ENCODE measurements at regions not wholly inside any gene's neighbourhood (a gene's known extent, or its start where the extent isn't known, plus 50 kb on each side); places are given as distances from the start of the nearest gene placed in this dataset.
"Not testable (repeated sequence)": the region's sequence is repeated elsewhere in the genome, so short reads cannot be mapped to it uniquely, and the experiment has no call there.

DNA sequence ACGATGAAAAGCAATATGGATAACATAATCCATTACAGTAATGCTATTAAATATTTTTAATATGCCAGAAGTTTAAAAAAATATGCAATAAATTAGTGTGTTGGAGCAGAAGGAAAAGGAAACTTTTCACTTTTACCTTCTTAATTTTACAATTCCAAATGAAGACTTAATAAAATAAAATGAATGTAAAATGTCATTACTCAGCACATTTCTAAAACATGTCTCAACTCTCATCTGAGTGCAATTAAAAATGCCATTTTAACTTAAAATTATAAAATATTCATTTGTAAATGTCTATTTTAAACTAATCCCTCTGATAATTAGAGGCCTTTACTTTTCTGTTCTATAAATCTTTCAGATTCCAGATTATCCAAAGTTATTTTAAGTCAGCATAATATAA, 733.4 kb downstream of the DNAH5 start:
- TF ChIP-seq, protein P1, sequence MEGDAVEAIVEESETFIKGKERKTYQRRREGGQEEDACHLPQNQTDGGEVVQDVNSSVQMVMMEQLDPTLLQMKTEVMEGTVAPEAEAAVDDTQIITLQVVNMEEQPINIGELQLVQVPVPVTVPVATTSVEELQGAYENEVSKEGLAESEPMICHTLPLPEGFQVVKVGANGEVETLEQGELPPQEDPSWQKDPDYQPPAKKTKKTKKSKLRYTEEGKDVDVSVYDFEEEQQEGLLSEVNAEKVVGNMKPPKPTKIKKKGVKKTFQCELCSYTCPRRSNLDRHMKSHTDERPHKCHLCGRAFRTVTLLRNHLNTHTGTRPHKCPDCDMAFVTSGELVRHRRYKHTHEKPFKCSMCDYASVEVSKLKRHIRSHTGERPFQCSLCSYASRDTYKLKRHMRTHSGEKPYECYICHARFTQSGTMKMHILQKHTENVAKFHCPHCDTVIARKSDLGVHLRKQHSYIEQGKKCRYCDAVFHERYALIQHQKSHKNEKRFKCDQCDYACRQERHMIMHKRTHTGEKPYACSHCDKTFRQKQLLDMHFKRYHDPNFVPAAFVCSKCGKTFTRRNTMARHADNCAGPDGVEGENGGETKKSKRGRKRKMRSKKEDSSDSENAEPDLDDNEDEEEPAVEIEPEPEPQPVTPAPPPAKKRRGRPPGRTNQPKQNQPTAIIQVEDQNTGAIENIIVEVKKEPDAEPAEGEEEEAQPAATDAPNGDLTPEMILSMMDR (IDR thresholded peaks at IDR 0.05) = no peak
- no peak for TF ChIP-seq POLR2AphosphoS5 (IDR thresholded peaks at IDR 0.05)
- TF ChIP-seq POLR2A (IDR thresholded peaks at IDR 0.05; ENCODE audit: low read depth) = no peak
- no peak for TF ChIP-seq EP300 (IDR thresholded peaks at IDR 0.05)
- WGBS = 86% methylated on average over 1 of the region's 1 CpG

GRCh38 chr5:13207112-13207511, 737.4 kb downstream of the DNAH5 start:
- Histone ChIP-seq H3K27ac (replicated peaks in 1 of 4) (no peak overlapping the region), H3K36me3 (no peaks in the 10 kb centered on the region), H3K9me3 (peaks cover 0 to 10% (median 7%) of the 10 kb centered on the region in 4 donors), H3K27me3 (no peaks in the 10 kb centered on the region), H3K4me1 (no peaks in the 10 kb centered on the region), H3K4me3 (no peak overlapping the region)
- TF ChIP-seq, protein P1 (IDR thresholded peaks at IDR 0.05) = no peak
- intact Hi-C loops (cut with DNase I) = no loop called here
- DNase-seq (ENCODE audit: extremely low spot score) = no peak

More for the DNA sequence above, 733.4 kb downstream of the DNAH5 start:
- H3K27ac ChIP-seq (replicated peaks in 1 of 4) = no peak overlapping the region
- DNase-seq (ENCODE audit: extremely low spot score) = no peak
- intact Hi-C loops (cut with DNase I) = no loop called here
- no peaks in the 10 kb centered on the region for H3K9me3 ChIP-seq
- H3K4me1 ChIP-seq = no peaks in the 10 kb centered on the region
- no peaks in the 10 kb centered on the region for H3K27me3 ChIP-seq
- H3K36me3 ChIP-seq = no peaks in the 10 kb centered on the region
- no peak overlapping the region for H3K4me3 ChIP-seq

GRCh38 chr5:13201022-13201421, 743.5 kb downstream of the DNAH5 start:
- no peak overlapping the region for H3K27ac ChIP-seq (replicated peaks in 1 of 4)
- no peak for TF ChIP-seq EP300 (IDR thresholded peaks at IDR 0.05)
- TF ChIP-seq POLR2A (IDR thresholded peaks at IDR 0.05; ENCODE audit: low read depth) = no peak
- TF ChIP-seq, protein P1 (IDR thresholded peaks at IDR 0.05) = no peak
- no peak for TF ChIP-seq POLR2AphosphoS5 (IDR thresholded peaks at IDR 0.05)
- no peaks in the 10 kb centered on the region for H3K27me3 ChIP-seq
- no peak for DNase-seq (ENCODE audit: extremely low spot score)
- H3K4me1 ChIP-seq = no peaks in the 10 kb centered on the region
- H3K4me3 ChIP-seq = no peak overlapping the region
- intact Hi-C loops (cut with DNase I) = no loop called here
- H3K9me3 ChIP-seq = peaks cover 0 to 10% (median 7%) of the 10 kb centered on the region in 4 donors
- WGBS = 85% methylated on average over 6 of the region's 6 CpGs
- no peaks in the 10 kb centered on the region for H3K36me3 ChIP-seq

DNA sequence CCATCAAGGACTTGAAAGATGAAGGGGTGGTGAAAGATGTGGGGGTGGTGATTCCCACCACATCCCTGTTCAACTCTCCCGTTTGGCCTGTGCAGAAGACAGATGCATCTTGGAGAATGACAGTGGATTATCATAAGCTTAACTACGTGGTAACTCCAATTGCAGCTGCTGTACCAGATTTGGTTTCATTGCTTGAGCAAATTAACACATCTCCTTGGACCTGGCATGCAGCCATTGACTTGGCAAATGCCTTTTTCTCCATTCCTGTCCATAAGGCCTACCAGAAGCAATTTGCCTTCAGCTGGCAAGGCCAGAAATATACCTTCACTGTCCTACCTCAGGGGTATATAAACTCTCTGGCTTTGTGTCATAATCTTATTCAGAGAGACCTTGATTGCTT, 746.3 kb downstream of the DNAH5 start:
- intact Hi-C loops (cut with DNase I); H3K4me3 ChIP-seq; H3K36me3 ChIP-seq; DNase-seq (ENCODE audit: extremely low spot score); H3K27ac ChIP-seq (replicated peaks in 1 of 4); H3K27me3 ChIP-seq; H3K4me1 ChIP-seq: not testable (repeated sequence)
- WGBS = 71% methylated on average over 2 of the region's 2 CpGs
- H3K9me3 ChIP-seq = peaks cover 0 to 11% (median 7%) of the 10 kb centered on the region in 4 donors

- intact Hi-C loops (cut with DNase I) = no loop called here
- Histone ChIP-seq H3K27me3 (no peaks in the 10 kb centered on the region), H3K9me3 (peaks cover 0 to 4% (median 0%) of the 10 kb centered on the region in 4 donors), H3K4me1 (no peaks in the 10 kb centered on the region), H3K4me3 (no peak overlapping the region), H3K27ac (replicated peaks in 1 of 4) (no peak overlapping the region), H3K36me3 (no peaks in the 10 kb centered on the region)
- WGBS = 57% methylated on average over 4 of the region's 4 CpGs
- no peak for DNase-seq (ENCODE audit: extremely low spot score)
- TF ChIP-seq, protein P1 (IDR thresholded peaks at IDR 0.05) = no peak
- TF ChIP-seq POLR2AphosphoS5 (IDR thresholded peaks at IDR 0.05) = no peak
- no peak for TF ChIP-seq EP300 (IDR thresholded peaks at IDR 0.05)
- TF ChIP-seq POLR2A (IDR thresholded peaks at IDR 0.05; ENCODE audit: low read depth) = no peak
Observed at GRCh38 chr5:13189532-13189931, 755.0 kb downstream of the DNAH5 start.

Measured in esophagus muscularis mucosa (tissue), 4 donors.